ENCODE measurements at regions not wholly inside any gene's neighbourhood (a gene's known extent, or its start where the extent isn't known, plus 50 kb on each side); places are given as distances from the start of the nearest gene placed in this dataset.

GRCh38 chr17:79220201-79220712, 145.6 kb downstream of the ENGASE start:
- no peak for TF ChIP-seq CTCF (conservative IDR thresholded peaks at IDR 0.05)
- no peak for TF ChIP-seq ZFX (IDR thresholded peaks at IDR 0.05)

Data from C4-2B (cell line).